ENCODE measurements at regions not wholly inside any gene's neighbourhood (a gene's known extent, or its start where the extent isn't known, plus 50 kb on each side); places are given as distances from the start of the nearest gene placed in this dataset.
"Not testable (repeated sequence)": the region's sequence is repeated elsewhere in the genome, so short reads cannot be mapped to it uniquely, and the experiment has no call there.

GRCh38 chr10:20391629-20392028 is 505.5 kb downstream of the NEBL start:
- in situ Hi-C loops (cut with HindIII; ENCODE audit: low pct_unique_long_range_greater_than_20kb, low sequenced_read_pairs) = no loop called here
- no peak for DNase-seq (ENCODE audit: low read depth, low spot score)

GRCh38 chr10:20381761-20382160 is 515.4 kb downstream of the NEBL start:
- in situ Hi-C loops (cut with HindIII; ENCODE audit: low pct_unique_long_range_greater_than_20kb, low sequenced_read_pairs) = no loop called here

GRCh38 chr10:20380401-20380800 is 516.7 kb downstream of the NEBL start:
- in situ Hi-C loops (cut with HindIII; ENCODE audit: low pct_unique_long_range_greater_than_20kb, low sequenced_read_pairs) = no loop called here
- DNase-seq (ENCODE audit: low read depth, low spot score) = no peak

More at GRCh38 chr10:20381761-20382160, 515.4 kb downstream of the NEBL start:
- no peak for DNase-seq (ENCODE audit: low read depth, low spot score)

GRCh38 chr10:20372748-20373147 is 524.4 kb downstream of the NEBL start:
- DNase-seq (ENCODE audit: low read depth, low spot score) = no peak
- in situ Hi-C loops (cut with HindIII; ENCODE audit: low pct_unique_long_range_greater_than_20kb, low sequenced_read_pairs) = no loop called here

GRCh38 chr10:20370977-20371533 is 526.1 kb downstream of the NEBL start:
- in situ Hi-C loops (cut with HindIII; ENCODE audit: low pct_unique_long_range_greater_than_20kb, low sequenced_read_pairs) = not testable (repeated sequence)

GRCh38 chr10:20369863-20370736 is 527.0 kb downstream of the NEBL start:
- DNase-seq (ENCODE audit: low read depth, low spot score) = no peak
- in situ Hi-C loops (cut with HindIII; ENCODE audit: low pct_unique_long_range_greater_than_20kb, low sequenced_read_pairs) = no loop called here

More at GRCh38 chr10:20370977-20371533, 526.1 kb downstream of the NEBL start:
- not testable (repeated sequence) for DNase-seq (ENCODE audit: low read depth, low spot score)

- in situ Hi-C loops (cut with HindIII; ENCODE audit: low pct_unique_long_range_greater_than_20kb, low sequenced_read_pairs) = no loop called here
- no peak for DNase-seq (ENCODE audit: low read depth, low spot score)
Observed at GRCh38 chr10:20363684-20364083, 533.4 kb downstream of the NEBL start.

GRCh38 chr10:20355915-20356314 is 539.7 kb downstream of the PLXDC2 start:
- in situ Hi-C loops (cut with HindIII; ENCODE audit: low pct_unique_long_range_greater_than_20kb, low sequenced_read_pairs) = no loop called here
- DNase-seq (ENCODE audit: low read depth, low spot score) = no peak

- DNase-seq (ENCODE audit: low read depth, low spot score) = no peak
- in situ Hi-C loops (cut with HindIII; ENCODE audit: low pct_unique_long_range_greater_than_20kb, low sequenced_read_pairs) = no loop called here
Observed at GRCh38 chr10:20355011-20355410, 538.8 kb downstream of the PLXDC2 start.

GRCh38 chr10:20354166-20354565 is 537.9 kb downstream of the PLXDC2 start:
- in situ Hi-C loops (cut with HindIII; ENCODE audit: low pct_unique_long_range_greater_than_20kb, low sequenced_read_pairs) = no loop called here

GRCh38 chr10:20350509-20350908 is 534.3 kb downstream of the PLXDC2 start:
- DNase-seq (ENCODE audit: low read depth, low spot score) = no peak
- in situ Hi-C loops (cut with HindIII; ENCODE audit: low pct_unique_long_range_greater_than_20kb, low sequenced_read_pairs) = no loop called here

More at GRCh38 chr10:20354166-20354565, 537.9 kb downstream of the PLXDC2 start:
- DNase-seq (ENCODE audit: low read depth, low spot score) = no peak

- in situ Hi-C loops (cut with HindIII; ENCODE audit: low pct_unique_long_range_greater_than_20kb, low sequenced_read_pairs) = no loop called here
- no peak for DNase-seq (ENCODE audit: low read depth, low spot score)
Observed at GRCh38 chr10:20343036-20343435, 526.8 kb downstream of the PLXDC2 start.

Small RNA genes in the stretch of these regions (small RNA-seq; reads per million reads assigned to genes)
- gene AL590032.1 (0 reads per million in 2 experiments), gene MIR4675 (0 reads per million in 2 experiments)

Data from SK-MEL-5 (cell line).